ENCODE measurements at regions not wholly inside any gene's neighbourhood (a gene's known extent, or its start where the extent isn't known, plus 50 kb on each side); places are given as distances from the start of the nearest gene placed in this dataset.
"Not testable (repeated sequence)": the region's sequence is repeated elsewhere in the genome, so short reads cannot be mapped to it uniquely, and the experiment has no call there.

GRCh38 chr3:163601426-163601825 is 1476.9 kb downstream of the SI start:
- DNase-seq: no peak

GRCh38 chr3:163587342-163587741 is 1491.0 kb downstream of the SI start:
- no peak for DNase-seq

- no peak for DNase-seq
Observed at GRCh38 chr3:163582967-163583366, 1495.3 kb downstream of the SI start.

GRCh38 chr3:163577271-163577670 is 1501.0 kb downstream of the SI start:
- DNase-seq: no peak

GRCh38 chr3:163576314-163576713 is 1502.0 kb downstream of the SI start:
- DNase-seq: no peak

GRCh38 chr3:163573324-163573723 is 1505.0 kb downstream of the SI start:
- DNase-seq: no peak

GRCh38 chr3:163572856-163573255 is 1505.4 kb downstream of the SI start:
- no peak for DNase-seq

- DNase-seq: no peak
Observed at GRCh38 chr3:163563485-163563884, 1514.8 kb downstream of the SI start.

- no peak for DNase-seq
Observed at GRCh38 chr3:163562625-163563024, 1515.7 kb downstream of the SI start.

- no peak for DNase-seq
Observed at GRCh38 chr3:163561151-163561550, 1517.1 kb downstream of the SI start.

- DNase-seq: no peak
Observed at GRCh38 chr3:163560459-163560858, 1517.8 kb downstream of the SI start.

- DNase-seq: no peak
Observed at GRCh38 chr3:163556813-163557523, 1521.3 kb downstream of the SI start.

GRCh38 chr3:163555918-163556317 is 1522.4 kb downstream of the SI start:
- DNase-seq: no peak

GRCh38 chr3:163552659-163552966 is 1525.7 kb downstream of the SI start:
- no peak for DNase-seq

GRCh38 chr3:163551915-163552658 is 1526.2 kb downstream of the SI start:
- DNase-seq: not testable (repeated sequence)

- no peak for DNase-seq
Observed at GRCh38 chr3:163548015-163548414, 1530.3 kb downstream of the SI start.

- DNase-seq: no peak
Observed at GRCh38 chr3:163547014-163547685, 1531.1 kb downstream of the SI start.

GRCh38 chr3:163543662-163544061 is 1534.6 kb downstream of the SI start:
- DNase-seq: no peak

GRCh38 chr3:163541629-163542028 is 1536.7 kb downstream of the SI start:
- no peak for DNase-seq

- no peak for DNase-seq
Observed at GRCh38 chr3:163538387-163538786, 1539.9 kb downstream of the SI start.

- DNase-seq: no peak
Observed at GRCh38 chr3:163533381-163533780, 1544.9 kb downstream of the SI start.

- no peak for DNase-seq
Observed at GRCh38 chr3:163523375-163523774, 1554.9 kb downstream of the SI start.

GRCh38 chr3:163521261-163521660 is 1557.0 kb downstream of the SI start:
- DNase-seq: no peak

- DNase-seq: no peak
Observed at GRCh38 chr3:163518065-163518464, 1560.2 kb downstream of the SI start.

All from NCI-H187 treated with DMSO at 0.1 percent for 48 hours (cell line).